ENCODE measurements at regions not wholly inside any gene's neighbourhood (a gene's known extent, or its start where the extent isn't known, plus 50 kb on each side); places are given as distances from the start of the nearest gene placed in this dataset.
"Not testable (repeated sequence)": the region's sequence is repeated elsewhere in the genome, so short reads cannot be mapped to it uniquely, and the experiment has no call there.

DNA sequence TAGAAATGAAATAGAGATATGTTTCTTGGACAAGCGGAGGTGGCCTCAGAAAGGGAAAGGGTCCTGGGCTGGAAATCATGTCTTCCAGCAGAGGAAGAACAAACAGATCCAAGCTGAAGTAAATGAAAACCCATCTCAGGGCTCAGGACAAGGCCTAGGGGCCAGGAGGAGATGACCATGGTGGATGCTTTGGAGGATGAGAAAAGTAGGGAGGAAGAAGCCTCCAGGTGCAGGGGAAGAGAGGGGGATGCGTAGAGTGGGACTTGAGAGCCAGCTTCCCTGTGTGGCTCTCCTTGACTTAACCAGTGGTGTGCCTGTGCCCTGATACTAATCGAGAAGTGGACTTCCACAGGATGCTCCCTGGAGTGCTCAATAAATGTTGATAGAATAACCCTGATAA is 203.2 kb downstream of the FAM43A start:
- no peak for DNase-seq (ENCODE audit: low read depth)
- in situ Hi-C loops (cut with HindIII; ENCODE audit: low pct_unique_long_range_greater_than_20kb, low sequenced_read_pairs) = no loop called here

DNA sequence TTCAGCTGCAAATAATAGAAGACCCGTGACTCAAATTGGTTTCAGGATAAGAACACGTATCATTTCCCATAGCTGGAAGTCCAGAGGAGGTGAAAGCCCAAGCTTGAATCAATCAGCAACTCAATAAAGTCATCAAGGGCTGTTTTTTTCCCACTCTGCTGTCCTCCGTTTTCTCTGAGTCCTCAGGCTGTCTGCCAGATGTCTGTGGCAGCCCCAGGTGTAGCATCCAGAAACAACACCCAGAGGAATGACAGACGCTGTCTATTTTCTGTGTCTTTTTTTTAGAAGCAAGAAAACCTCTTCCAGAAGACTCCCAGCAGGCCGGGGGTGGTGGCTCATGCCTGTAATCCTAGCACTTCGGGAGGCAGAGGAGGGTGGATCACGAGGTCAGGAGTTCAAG is 204.4 kb downstream of the FAM43A start:
- in situ Hi-C loops (cut with HindIII; ENCODE audit: low pct_unique_long_range_greater_than_20kb, low sequenced_read_pairs) = no loop called here
- no peak for DNase-seq (ENCODE audit: low read depth)

DNA sequence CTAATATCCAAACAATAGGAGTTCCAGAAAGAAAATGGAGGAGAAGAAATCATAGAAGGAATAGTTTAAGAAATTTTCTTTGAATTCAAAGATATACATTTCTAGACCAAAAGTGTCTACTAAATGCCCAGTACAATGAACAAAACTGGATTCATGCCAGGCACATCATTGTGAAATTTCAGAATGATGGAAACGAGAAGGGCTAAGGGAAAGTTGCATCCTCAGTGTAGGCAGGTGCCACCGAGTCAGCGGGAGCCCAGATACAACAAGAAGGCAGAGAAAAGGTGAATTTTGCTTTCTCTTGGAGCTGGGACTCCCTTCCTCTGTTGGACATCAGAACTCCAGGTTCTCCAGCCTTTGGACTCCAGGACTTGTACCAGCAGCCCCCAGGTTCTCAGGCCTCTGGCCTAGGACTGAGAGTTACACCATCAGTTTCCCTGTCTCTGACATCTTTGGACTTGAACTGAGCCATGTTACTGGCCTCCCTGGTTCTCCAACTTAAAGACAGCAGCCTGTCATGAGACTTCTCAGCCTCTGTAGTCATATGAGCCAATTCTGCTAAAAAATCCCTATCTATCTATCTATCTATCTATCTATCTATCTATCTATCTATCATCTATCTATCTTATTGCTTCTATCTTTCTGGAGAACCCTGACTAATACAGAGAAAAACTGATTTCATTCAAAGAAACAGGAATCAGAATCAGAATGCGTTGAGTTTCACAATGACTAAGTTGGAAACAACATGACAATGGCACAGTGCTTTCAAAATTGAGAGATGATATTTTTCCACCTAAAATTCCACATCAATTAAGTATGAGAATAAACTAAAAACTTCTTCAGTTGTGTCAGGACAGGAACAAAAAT is 207.7 kb downstream of the FAM43A start:
- in situ Hi-C loops (cut with HindIII; ENCODE audit: low pct_unique_long_range_greater_than_20kb, low sequenced_read_pairs) = no loop called here
- no peak for DNase-seq (ENCODE audit: low read depth)

DNA sequence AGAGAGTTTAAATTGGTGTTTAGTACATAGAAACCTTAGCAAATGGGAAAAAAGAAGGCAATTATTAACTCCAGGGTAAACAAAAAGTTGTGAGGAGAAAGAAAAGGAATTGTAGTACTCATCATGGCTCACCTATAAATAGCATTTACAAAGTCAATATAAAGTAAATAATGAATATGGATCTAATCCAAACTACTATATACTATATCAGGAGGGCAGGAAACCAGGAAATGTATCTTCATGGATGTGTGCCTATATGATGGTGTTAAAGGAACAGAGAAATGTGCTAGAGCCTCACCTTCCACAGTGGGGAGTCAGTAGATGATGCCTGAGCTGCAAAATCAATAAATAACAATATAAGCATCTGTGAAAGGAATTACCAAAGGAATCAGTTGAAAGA is 208.9 kb downstream of the FAM43A start:
- DNase-seq (ENCODE audit: low read depth) = no peak
- in situ Hi-C loops (cut with HindIII; ENCODE audit: low pct_unique_long_range_greater_than_20kb, low sequenced_read_pairs) = no loop called here

DNA sequence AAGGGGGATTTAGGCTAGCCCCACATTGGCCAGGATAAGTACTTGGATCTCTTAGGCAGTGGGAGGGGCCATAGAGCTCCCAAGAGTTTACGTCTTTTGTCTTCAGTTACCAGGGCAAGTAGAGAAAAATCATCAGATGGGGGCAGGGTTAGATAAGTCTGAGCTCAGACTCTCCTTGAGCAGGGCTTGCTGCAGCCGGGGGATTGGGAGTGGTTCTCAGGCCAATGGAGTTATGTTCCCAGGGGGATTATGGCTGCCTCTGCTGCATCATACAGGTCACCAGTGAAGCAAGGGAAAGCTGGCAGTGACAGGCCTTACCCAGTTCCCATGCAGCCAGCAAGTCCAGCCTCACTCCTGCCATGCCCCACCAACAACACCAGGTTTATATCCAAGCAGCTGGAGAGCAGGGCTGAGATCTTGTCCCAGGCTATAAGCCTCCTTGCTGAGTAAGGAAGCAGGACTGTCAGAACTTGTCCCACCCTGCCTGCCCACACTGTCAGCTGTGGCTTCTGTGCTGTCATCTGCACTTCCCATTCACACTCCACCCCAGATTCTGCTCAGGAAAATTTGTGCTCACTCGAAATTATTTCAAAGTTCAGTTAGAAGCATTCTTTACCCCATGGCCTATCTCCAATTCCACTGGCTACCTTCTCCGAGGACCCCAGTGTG is 215.3 kb downstream of the FAM43A start:
- in situ Hi-C loops (cut with HindIII; ENCODE audit: low pct_unique_long_range_greater_than_20kb, low sequenced_read_pairs) = no loop called here
- no peak for DNase-seq (ENCODE audit: low read depth)

DNA sequence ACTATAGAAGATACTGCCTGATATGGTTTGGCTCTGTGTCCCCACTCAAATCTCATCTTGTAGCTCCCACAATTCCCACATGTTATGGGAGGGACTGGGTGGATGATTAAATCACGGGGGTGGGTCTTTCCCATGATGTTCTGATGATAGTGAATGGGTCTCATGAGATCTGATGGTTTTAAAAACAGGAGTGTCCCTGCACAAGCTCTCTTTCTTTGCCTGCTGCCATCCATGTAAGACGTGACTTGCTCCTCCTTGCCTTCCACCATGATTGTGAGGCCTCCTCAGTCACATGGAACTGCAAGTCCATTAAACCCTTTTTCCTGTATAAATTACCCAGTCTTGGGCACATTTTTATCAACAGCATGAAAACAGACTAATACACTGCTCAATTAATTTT is 217.8 kb downstream of the FAM43A start:
- DNase-seq (ENCODE audit: low read depth); in situ Hi-C loops (cut with HindIII; ENCODE audit: low pct_unique_long_range_greater_than_20kb, low sequenced_read_pairs): not testable (repeated sequence)

DNA sequence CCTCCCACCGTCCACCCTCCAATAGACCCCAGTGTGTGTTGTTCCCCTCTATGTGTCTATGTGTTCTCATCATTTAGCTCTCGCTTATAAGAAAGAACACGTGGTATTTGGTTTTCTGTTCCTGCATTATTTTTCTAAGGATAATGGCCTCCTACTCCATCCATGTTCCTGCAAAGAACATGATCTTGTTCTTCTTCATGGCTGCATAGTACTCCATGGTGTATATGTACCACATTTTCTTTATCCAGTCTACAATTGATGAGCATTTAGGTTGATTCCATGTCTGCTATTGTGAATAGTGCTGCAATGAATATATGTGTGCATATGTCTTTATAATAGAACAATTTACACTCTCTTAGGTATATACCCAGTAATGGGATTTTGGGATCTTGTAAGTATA is 219.3 kb downstream of the FAM43A start:
- in situ Hi-C loops (cut with HindIII; ENCODE audit: low pct_unique_long_range_greater_than_20kb, low sequenced_read_pairs); DNase-seq (ENCODE audit: low read depth): not testable (repeated sequence)

DNA sequence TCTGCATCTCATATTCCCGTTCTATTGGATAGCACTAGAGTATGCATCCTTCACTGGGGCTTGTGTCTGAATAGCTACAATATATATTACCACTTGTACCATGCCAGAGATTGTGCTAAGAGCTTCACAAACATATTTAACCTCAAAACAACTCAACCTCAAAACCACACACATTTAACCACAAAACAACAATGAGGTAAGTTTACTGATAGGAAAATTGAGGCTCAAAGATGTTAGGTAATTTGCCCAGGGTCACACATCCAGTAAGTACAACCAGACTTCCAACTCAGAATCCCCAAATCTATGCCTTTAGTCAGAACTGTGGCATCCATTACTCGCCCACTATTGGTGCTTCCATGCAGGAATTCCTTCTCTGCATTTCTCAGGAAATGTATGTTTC is 220.0 kb downstream of the FAM43A start:
- in situ Hi-C loops (cut with HindIII; ENCODE audit: low pct_unique_long_range_greater_than_20kb, low sequenced_read_pairs) = no loop called here
- DNase-seq (ENCODE audit: low read depth) = no peak

DNA sequence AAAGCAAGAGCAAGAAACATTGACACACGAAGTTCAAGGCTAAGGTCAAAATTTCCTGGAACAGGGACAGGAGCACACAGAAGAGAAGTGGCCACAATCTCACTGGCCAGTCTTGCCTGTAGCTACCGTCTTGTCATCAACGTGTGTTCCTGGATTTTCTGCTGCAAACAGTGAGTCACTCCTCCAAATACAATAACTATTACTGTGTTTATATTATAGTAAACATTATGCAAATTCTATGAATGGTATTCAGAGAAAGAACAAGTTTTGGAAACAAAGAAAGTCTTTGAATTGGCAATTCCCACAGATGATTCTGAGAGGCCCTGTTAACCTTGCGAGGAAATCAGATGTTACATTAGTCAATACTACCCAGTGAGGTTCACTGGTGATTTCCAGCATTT is 220.5 kb downstream of the FAM43A start:
- in situ Hi-C loops (cut with HindIII; ENCODE audit: low pct_unique_long_range_greater_than_20kb, low sequenced_read_pairs) = no loop called here
- no peak for DNase-seq (ENCODE audit: low read depth)

DNA sequence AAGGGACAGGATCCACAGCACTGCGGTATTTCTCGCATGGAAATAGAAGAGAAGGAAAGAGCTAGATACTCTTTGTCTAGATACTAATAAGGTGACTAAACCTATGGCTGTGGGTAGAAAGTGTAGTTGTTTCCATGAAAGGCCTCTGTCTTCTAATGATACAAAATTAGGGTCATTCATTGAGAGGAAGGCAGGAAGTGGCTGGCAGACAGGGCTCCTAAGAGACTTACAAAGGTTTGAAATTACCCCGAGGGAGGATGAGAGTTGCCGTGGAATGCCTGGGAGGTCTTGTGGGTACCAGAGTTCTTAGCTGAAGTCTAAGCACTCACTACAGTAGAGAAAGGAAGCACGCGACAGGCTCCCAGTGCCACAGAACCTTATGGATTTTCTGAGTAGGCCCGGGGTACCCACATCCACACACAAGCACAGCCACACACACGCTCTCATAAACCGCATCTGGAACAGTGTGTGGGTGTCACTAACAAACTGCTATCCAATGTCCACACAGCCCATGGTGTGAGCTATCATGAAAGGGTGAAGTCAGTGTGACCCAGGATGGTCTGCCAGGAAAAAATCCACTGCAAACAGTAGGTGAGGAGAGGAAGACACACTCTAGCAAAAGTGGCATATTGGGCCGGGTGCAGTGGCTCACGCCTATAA is 221.4 kb downstream of the FAM43A start:
- DNase-seq (ENCODE audit: low read depth) = no peak
- in situ Hi-C loops (cut with HindIII; ENCODE audit: low pct_unique_long_range_greater_than_20kb, low sequenced_read_pairs) = no loop called here

DNA sequence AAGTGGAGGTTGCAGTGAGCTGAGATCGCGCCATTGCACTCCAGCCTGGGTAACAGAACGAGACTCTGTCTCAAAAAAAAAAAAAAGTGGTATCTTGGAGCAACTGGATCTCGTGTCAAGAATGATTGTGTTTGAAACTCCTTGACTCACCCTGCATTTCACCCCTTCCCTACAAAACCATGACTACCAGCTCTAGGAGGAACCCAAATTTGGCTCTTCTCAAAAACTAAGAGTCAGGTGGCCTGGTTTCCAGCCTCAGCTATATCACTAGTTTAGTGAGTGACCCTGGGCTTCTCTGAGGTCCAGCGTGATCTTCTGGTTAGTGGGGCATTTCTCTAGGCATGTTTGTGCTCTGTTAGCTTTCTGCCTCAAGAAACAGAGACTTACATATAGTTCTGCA is 222.1 kb downstream of the FAM43A start:
- no peak for DNase-seq (ENCODE audit: low read depth)
- in situ Hi-C loops (cut with HindIII; ENCODE audit: low pct_unique_long_range_greater_than_20kb, low sequenced_read_pairs) = no loop called here

DNA sequence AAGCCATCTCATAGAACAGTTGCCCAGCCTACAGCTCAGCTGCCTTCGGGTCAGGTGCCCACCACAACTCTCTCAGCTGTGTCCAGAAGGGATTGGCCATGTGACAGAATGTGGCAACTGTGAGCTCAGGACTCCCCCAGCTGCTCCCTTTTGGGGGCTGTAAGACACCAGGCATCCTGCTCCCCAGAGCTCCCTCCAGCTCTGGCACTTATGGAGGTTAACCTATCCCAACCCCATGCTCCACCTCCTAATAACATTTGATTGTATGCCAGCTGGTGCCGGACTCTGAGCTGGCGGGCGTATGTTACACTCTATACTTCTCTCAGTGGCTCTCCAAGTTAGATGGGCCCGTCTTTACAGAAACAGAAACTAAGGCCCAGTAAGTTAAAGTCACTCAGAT is 222.8 kb downstream of the FAM43A start:
- DNase-seq (ENCODE audit: low read depth) = no peak
- in situ Hi-C loops (cut with HindIII; ENCODE audit: low pct_unique_long_range_greater_than_20kb, low sequenced_read_pairs) = no loop called here

DNA sequence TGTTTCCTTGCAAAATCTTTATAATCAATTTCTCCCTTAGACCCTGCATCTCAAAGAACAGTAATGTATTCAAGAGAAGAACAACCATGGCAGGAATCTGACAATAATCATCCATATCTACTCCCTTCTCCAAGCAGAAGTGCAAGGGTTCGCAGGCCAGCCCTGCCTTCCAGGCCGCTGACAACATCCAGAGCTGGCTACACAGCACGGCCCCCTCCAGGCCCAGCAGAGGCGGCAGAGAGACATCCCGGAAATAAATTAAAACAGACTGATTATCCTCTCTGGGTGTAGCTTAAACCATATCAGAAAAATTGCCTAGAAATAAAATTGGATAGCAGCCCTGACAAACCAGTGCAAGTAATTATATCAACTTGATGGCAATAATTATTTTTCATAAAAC is 223.3 kb downstream of the FAM43A start:
- no peak for DNase-seq (ENCODE audit: low read depth)
- in situ Hi-C loops (cut with HindIII; ENCODE audit: low pct_unique_long_range_greater_than_20kb, low sequenced_read_pairs) = no loop called here

DNA sequence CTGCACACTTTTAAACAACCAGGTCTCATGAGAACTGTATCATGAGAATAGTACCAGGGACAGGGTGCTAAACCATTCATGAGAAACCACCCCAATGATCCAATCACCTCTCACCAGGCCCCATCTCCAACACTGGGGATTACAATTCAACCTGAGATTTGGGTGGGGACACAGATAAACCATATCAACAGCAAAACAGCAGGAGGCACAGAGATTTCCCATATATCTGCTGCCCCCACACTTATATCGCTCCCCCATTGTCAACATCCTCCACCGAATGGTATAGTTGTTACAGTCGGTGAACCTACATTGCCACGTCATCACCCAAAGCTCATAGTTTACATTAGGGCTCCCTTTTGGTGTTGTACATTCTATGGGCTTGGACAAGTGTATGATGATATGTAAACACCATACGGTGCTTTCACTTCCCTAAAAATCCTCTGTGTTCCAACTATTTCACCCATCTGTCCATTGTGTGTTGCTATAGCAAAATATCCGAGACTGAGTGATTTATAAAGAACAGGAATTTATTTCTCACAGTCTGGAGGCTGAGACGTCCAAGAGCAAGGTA is 224.8 kb downstream of the FAM43A start:
- in situ Hi-C loops (cut with HindIII; ENCODE audit: low pct_unique_long_range_greater_than_20kb, low sequenced_read_pairs) = no loop called here
- DNase-seq (ENCODE audit: low read depth) = no peak

DNA sequence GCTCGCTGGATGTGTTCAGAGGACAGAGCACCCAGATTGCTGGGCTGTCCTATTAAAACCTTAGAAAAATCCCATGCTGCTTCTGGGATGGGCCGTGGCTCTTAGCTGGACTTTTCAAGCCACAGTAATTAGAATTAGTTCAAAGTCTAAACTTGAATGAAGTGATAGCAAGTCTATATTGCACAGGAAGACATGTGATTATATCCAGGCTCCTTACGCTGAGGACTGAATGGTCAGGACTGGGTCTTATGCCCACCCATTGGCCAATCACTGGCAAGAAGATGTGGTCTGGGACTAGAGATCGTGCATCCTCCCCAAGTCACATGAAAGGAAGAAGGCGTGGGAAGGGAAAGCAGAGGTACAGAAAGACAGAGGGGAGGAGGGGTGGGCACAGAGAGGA is 227.6 kb downstream of the FAM43A start:
- no peak for DNase-seq (ENCODE audit: low read depth)
- in situ Hi-C loops (cut with HindIII; ENCODE audit: low pct_unique_long_range_greater_than_20kb, low sequenced_read_pairs) = no loop called here

DNA sequence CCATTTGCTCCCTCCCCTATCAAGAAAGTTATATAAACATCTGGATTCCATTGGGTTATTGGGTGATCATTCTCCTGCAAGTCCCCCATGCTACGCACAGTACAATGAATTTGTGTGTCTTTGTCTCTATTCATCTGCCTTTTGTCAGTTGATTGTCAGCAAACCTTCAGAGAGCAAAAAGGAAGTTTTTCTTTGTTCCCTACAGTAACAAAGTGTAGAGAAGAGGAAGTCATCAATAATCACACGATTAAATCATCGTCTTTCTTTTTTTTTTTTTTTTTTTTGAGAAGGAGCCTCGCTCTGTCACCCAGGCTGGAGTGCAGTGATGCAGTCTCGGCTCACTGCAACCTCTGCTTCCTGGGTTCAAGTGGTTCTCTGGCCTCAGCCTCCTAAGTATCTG is 239.2 kb downstream of the FAM43A start:
- DNase-seq (ENCODE audit: low read depth); in situ Hi-C loops (cut with HindIII; ENCODE audit: low pct_unique_long_range_greater_than_20kb, low sequenced_read_pairs): not testable (repeated sequence)

DNA sequence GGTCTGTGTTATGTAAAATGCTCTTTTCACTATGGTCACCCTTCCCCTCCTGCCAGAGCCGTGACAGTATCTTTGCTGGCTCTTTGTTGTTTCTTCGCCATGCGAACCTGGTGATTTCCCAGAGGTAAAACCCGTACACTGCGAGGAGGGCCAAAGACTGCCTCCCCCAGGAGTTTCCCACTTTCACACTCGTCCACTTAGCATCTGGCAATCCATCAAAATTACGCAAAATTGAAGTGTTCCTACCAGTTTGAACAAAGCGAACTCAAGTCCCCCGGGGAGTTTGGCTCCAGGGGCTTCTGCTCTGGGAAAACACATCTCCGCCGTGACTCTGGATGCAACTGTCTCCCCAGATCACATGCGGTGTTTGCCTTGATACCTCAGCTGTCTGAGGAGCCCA is 239.9 kb downstream of the FAM43A start:
- in situ Hi-C loops (cut with HindIII; ENCODE audit: low pct_unique_long_range_greater_than_20kb, low sequenced_read_pairs) = no loop called here
- no peak for DNase-seq (ENCODE audit: low read depth)

DNA sequence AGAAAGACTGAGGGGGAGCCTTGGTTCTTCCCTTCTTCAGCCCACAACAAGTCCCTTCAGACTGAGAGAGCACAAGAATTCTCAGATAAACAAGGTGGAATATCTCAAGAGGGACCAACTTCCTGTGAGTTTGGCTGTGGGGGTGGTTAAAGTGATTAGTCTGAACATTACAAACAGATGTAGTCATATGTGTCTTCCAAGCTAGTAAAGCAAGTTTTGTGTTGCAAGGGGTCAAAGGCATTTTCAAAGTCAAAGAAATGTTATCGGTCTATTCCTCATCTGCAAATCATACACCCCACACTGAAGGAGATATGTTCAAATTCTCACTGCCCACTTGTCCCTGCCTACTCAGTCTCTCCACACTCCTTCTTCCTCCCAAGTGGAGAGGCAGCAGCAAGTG is 242.5 kb downstream of the FAM43A start:
- DNase-seq (ENCODE audit: low read depth) = no peak
- in situ Hi-C loops (cut with HindIII; ENCODE audit: low pct_unique_long_range_greater_than_20kb, low sequenced_read_pairs) = no loop called here
